OCI-M2 (cell line): ENCODE measurements at regions not wholly inside any gene's neighbourhood (a gene's known extent, or its start where the extent isn't known, plus 50 kb on each side); places are given as distances from the start of the nearest gene placed in this dataset.

ENCODE experiments used
- DNase-seq: peaks from one replicate; lab custom pipeline; 2025; ENCODE audit not compliant: unreplicated experiment; lab: John Stamatoyannopoulos, UW

- no peak for DNase-seq
Measured at GRCh38 chr14:81829447-81829846, 295.8 kb upstream of the SEL1L start.

- DNase-seq, result no peak
Measured at GRCh38 chr14:81831128-81831820, 297.6 kb upstream of the SEL1L start.

DNA sequence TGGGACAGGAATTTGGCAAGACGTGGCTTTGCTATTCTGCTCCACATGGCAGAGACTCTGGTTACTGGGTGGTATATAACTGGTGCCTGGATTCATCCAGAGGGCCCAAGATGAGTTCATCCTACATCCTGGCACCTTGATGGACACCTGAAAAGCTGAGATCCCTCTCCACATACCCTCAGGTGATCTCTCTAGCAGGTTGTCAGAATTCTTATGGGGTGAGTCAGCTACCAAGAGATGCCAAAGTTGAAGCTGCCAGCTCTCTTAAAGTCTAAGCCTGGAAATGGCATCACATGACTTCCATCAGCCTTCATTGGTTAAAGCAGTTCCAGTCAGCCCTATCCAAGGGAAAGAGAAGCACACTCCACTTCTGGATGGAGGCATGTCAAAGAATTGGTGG lies 300.7 kb upstream of the SEL1L start:
- DNase-seq, result no peak

GRCh38 chr14:81837304-81837703 lies 303.7 kb upstream of the SEL1L start:
- no peak for DNase-seq

GRCh38 chr14:81839056-81839455 lies 305.4 kb upstream of the SEL1L start:
- DNase-seq, result no peak

- DNase-seq, result no peak
Measured at GRCh38 chr14:81841346-81841745, 307.7 kb upstream of the SEL1L start.

DNA sequence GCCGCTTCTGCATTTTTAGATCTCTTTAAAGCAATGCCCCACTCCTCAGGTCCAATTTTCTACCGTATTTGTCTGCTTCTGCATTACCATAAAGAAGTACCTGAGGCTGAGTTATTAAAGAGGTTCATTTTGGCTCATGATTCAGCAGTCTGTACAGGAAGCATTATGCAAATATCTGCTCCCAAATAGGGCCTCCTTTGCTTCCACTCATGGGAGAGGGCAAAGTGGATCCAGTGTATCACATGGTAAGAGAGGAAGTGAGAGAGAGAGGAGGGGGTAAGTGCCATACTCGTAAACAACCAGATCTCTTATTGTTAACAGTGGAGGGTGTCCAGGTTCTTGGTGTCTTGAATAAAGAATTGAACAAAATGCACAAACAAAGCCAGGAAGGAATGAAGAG lies 316.1 kb upstream of the SEL1L start:
- DNase-seq, result no peak

DNA sequence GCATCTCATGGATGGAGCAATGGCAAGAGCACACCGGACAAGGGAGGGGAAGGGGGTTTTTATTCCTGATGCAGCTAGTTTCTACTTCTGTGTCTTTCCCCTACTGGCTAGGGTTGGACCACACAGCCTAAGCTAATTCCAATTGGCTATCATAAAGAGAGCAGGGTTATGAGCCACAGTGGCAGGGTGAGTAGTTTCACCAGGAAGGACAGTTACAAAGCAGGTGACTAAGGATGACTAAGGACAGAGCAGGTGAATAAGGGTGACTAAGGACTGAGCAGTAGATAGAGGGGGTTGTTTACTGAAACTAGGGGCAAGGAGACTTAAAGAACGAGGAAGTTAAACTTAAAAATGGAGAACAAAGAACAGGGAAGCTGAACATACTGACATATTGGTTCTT lies 321.4 kb upstream of the SEL1L start:
- DNase-seq, result no peak

DNA sequence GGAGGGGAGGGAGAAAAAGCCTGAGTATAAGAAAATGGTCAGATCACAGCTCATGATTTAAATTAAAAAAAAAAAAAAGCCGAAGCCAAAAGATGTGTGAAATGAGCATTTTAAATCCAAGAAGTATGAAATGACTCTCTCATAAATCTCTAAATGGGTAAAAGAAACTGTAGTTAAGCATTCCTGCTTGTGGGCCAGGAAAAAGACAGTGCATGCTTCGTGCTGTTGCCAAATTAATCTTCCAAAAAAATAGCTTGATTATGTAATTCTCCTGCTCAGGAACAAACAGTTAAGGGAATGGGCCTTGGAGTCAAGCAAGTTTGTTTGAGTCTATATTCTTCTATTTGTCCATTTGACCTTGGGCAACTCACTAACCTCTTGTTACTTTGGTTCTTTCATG lies 325.4 kb upstream of the SEL1L start:
- no peak for DNase-seq

- DNase-seq, result no peak
Measured at GRCh38 chr14:81868172-81868571, 334.5 kb upstream of the SEL1L start.

DNA sequence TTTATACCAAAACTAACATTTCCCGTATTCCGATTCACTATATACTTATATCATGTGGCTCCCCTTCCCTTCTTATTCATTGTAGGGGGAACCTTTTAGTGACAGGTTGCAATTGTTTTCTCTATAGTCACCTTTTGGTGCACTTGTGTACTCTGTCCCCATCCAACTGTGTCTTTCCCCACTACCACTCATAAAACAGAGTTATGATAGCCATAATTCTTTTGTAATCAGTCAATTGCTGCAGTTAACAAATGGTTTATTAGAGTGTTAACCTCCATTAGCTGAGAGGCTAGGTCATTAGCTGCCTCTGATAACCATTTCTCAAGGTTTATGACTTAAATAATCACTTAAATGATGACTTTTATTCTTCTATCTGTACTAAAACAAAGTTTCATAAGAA lies 338.1 kb upstream of the SEL1L start:
- no peak for DNase-seq

- DNase-seq, result no peak
Measured at GRCh38 chr14:81884382-81884781, 350.7 kb upstream of the SEL1L start.

DNA sequence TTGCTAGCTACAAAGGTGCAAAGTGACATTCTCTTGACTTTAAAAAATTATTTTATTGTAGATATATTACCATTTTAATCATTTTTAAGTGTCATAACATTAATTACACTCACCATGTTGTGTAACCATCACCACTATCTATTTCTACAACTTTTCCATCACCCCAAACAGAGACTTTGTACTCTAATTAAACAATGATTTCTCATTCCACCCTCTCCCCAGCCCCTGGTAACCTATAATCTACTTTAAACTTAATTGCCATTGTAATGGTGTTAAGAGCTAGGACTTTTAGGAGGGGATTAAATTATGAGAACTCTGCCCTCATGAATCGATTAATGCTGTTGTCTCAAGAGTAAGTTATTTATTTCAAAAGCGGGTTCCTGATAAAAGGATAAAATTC lies 352.9 kb upstream of the SEL1L start:
- no peak for DNase-seq

- no peak for DNase-seq
Measured at GRCh38 chr14:81889529-81889928, 355.9 kb upstream of the SEL1L start.

DNA sequence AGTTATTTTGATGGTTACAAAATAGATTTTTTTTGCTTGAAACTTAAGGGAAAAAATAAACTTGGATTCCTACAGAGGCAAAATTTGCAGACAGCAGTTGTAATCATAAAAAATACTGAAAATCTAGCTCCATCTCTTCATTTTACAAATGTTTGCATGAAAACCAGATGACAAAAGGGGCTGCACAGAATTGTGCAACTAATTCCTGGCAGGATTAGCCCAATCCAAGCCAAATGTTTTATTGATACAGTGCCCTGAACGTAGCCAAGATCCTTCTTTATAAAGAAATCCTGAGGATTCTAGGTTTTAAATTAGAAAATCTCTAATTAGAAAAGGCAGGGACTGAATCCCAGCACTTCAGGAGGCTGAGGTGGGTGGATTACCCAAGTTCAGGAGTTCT lies 356.4 kb upstream of the SEL1L start:
- no peak for DNase-seq

DNA sequence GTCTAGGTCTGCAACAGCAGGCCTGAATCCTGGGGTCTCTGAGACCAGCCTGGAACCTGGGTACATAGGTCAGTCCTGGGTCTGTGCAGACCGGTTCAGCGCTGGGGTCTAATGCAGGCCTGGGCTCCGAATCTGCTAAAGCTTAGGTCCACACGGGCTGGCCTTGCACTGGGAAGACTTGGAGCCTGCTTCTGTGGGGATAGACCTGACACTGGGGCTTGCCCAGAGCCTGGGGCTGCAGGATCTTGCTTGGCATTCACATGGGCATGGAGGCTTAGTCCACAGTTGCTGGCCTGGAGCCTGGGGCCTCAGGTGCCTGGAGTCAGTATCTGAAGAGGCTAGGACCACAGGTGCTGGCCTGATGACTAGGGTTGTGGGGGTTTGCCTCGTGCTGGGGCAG lies 369.8 kb upstream of the SEL1L start:
- no peak for DNase-seq

GRCh38 chr14:81927070-81927469 lies 393.4 kb upstream of the SEL1L start:
- no peak for DNase-seq

- DNase-seq, result no peak
Measured at GRCh38 chr14:81931828-81932227, 398.2 kb upstream of the SEL1L start.

- DNase-seq, result no peak
Measured at GRCh38 chr14:81936348-81936747, 402.7 kb upstream of the SEL1L start.

DNA sequence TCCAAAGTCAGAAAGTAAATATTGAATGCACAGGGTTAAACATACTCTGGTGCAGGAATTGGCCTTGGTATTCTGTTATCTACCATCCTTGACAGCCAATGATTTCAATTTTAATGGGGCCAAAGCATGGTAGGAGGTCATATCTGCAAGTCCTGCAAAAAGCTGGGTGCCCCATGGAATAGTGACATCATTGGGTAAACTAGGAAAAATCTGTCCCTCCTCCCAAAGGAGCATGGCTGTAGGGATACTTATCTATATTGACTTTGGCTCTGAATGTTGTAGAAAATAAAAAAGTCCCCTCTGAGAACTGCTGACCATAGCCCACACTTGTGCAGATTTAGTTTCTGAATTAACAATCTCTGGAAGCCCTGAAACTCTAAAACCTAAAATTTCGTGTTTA lies 403.2 kb upstream of the SEL1L start:
- DNase-seq, result no peak

- no peak for DNase-seq
Measured at GRCh38 chr14:81938341-81938740, 404.7 kb upstream of the SEL1L start.

GRCh38 chr14:81940651-81941050 lies 407.0 kb upstream of the SEL1L start:
- DNase-seq, result no peak

- DNase-seq, result no peak
Measured at GRCh38 chr14:81942071-81942470, 408.4 kb upstream of the SEL1L start.

- no peak for DNase-seq
Measured at GRCh38 chr14:81946375-81946774, 412.7 kb upstream of the SEL1L start.
